ENCODE measurements at regions not wholly inside any gene's neighbourhood (a gene's known extent, or its start where the extent isn't known, plus 50 kb on each side); places are given as distances from the start of the nearest gene placed in this dataset.

- no peak for DNase-seq (ENCODE audit: low read depth, low spot score)
- TF ChIP-seq CTCF (IDR thresholded peaks at IDR 0.05; ENCODE audit: low read depth, low read length): no peak
- in situ Hi-C loops (cut with HindIII; ENCODE audit: low sequenced_read_pairs): no loop called here
- no peak overlapping the region for H3K4me3 ChIP-seq (ENCODE audit: low read depth, low read length)
Measured at GRCh38 chr11:20293992-20294391, 69.5 kb upstream of the HTATIP2 start.

- H3K4me3 ChIP-seq (ENCODE audit: low read depth, low read length): no peak overlapping the region
- in situ Hi-C loops (cut with HindIII; ENCODE audit: low sequenced_read_pairs): no loop called here
- no peak for TF ChIP-seq CTCF (IDR thresholded peaks at IDR 0.05; ENCODE audit: low read depth, low read length)
- no peak for DNase-seq (ENCODE audit: low read depth, low spot score)
Measured at GRCh38 chr11:20293531-20293930, 70.0 kb upstream of the HTATIP2 start.

- TF ChIP-seq CTCF (IDR thresholded peaks at IDR 0.05; ENCODE audit: low read depth, low read length): no peak
- DNase-seq (ENCODE audit: low read depth, low spot score): no peak
- in situ Hi-C loops (cut with HindIII; ENCODE audit: low sequenced_read_pairs): no loop called here
- no peak overlapping the region for H3K4me3 ChIP-seq (ENCODE audit: low read depth, low read length)
Measured at GRCh38 chr11:20289732-20290131, 73.8 kb upstream of the HTATIP2 start.

GRCh38 chr11:20283475-20283874 is 80.0 kb upstream of the HTATIP2 start:
- in situ Hi-C loops (cut with HindIII; ENCODE audit: low sequenced_read_pairs): no loop called here
- no peak for TF ChIP-seq CTCF (IDR thresholded peaks at IDR 0.05; ENCODE audit: low read depth, low read length)
- no peak for DNase-seq (ENCODE audit: low read depth, low spot score)
- H3K4me3 ChIP-seq (ENCODE audit: low read depth, low read length): no peak overlapping the region

GRCh38 chr11:20278727-20279126 is 84.8 kb upstream of the HTATIP2 start:
- in situ Hi-C loops (cut with HindIII; ENCODE audit: low sequenced_read_pairs): no loop called here
- no peak for TF ChIP-seq CTCF (IDR thresholded peaks at IDR 0.05; ENCODE audit: low read depth, low read length)
- H3K4me3 ChIP-seq (ENCODE audit: low read depth, low read length): no peak overlapping the region
- no peak for DNase-seq (ENCODE audit: low read depth, low spot score)

GRCh38 chr11:20277014-20277413 is 86.5 kb upstream of the HTATIP2 start:
- in situ Hi-C loops (cut with HindIII; ENCODE audit: low sequenced_read_pairs): no loop called here
- H3K4me3 ChIP-seq (ENCODE audit: low read depth, low read length): no peak overlapping the region
- TF ChIP-seq CTCF (IDR thresholded peaks at IDR 0.05; ENCODE audit: low read depth, low read length): no peak
- no peak for DNase-seq (ENCODE audit: low read depth, low spot score)
